Tibial nerve (tissue), 4 donors: ENCODE measurements at regions not wholly inside any gene's neighbourhood (a gene's known extent, or its start where the extent isn't known, plus 50 kb on each side); places are given as distances from the start of the nearest gene placed in this dataset.

Experiments
- CTCF ChIP-seq, 5 experiments: fragments of 200-600 bp in 3 of 5; fragments of 450-650 bp in 2 of 5; sonication (generic) in 3 of 5; IDR thresholded peaks; one replicate each; pipeline ENCODE4 v1.5.1; 2016 to 2019; ENCODE audit warnings: antibody characterized with exemption in 5 of 5, mild to moderate bottlenecking in 3 of 5, moderate library complexity in 2 of 5
- EP300 ChIP-seq, 2 donors: sonication (generic); formaldehyde crosslinking; IDR thresholded peaks; one replicate each; pipeline ENCODE4 v1.6.1; 2017; ENCODE audit warnings: antibody characterized with exemption in 2 of 2, mild to moderate bottlenecking in 1 of 2
- POLR2A ChIP-seq, 2 donors: fragments of 450-650 bp; IDR thresholded peaks; one replicate each; pipeline ENCODE4 v1.6.1; 2017; ENCODE audit warnings: antibody characterized with exemption in 2 of 2, mild to moderate bottlenecking in 2 of 2, moderate library complexity in 2 of 2

DNA sequence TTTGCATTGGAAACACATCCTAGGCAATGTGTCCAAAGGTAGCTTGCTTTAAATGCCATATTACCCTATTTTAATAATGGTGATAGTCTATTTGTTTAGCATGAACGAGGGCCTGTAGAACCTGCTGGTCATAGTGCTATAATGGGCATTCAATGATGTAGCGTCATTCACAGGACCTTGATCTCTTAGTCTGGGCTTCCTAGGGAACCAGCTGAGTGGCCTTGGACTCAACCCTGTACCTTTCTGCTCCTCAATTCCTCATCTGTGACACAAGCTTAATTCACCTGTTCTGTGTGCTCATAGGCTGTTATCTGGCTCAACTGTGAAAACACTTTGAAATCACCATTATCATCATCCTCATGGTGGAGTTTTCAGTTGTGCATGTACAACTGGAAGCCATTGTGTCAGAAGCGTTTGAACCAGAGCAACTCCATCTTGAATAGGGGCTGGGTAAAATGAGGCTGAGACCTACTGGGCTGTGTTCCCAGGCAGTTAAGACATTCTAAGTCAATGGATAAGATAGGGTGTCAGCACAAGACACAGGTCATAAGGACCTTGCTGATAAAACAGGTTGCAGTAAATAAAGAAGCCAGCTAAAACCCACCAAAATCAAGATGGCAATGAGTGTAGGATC is 346.8 kb upstream of the KLF3 start:
- no peak for TF ChIP-seq CTCF (IDR thresholded peaks at IDR 0.05)
- TF ChIP-seq POLR2A (IDR thresholded peaks at IDR 0.05) = no peak
- TF ChIP-seq EP300 (IDR thresholded peaks at IDR 0.05) = no peak
